HL-60 (cell line): ENCODE measurements at regions not wholly inside any gene's neighbourhood (a gene's known extent, or its start where the extent isn't known, plus 50 kb on each side); places are given as distances from the start of the nearest gene placed in this dataset.

Experiments used
- DNase-seq, 2 experiments: peaks; one replicate each; pipeline ENCODE4 v3.0.0-alpha.2; 2010 to 2020; ENCODE audit warnings: low read depth in 1 of 2, low spot score in 1 of 2
- H3K27ac ChIP-seq: fragments of 250-450 bp; sonication (Bioruptor Pico); replicated peaks from 2 replicates; pipeline ENCODE4 v1.5.1; 2020; ENCODE audit warnings: mild to moderate bottlenecking, moderate library complexity
- H3K27me3 ChIP-seq: fragments of 250-450 bp; sonication (Bioruptor Pico); 2 replicates; pipeline ENCODE4 v1.5.1; 2021; ENCODE audit warnings: mild to moderate bottlenecking, moderate library complexity; ENCODE audit not compliant: insufficient read depth, poor library complexity, severe bottlenecking
- H3K4me3 ChIP-seq: replicated peaks from 2 replicates; pipeline ENCODE4 v1.5.1; 2011; ENCODE audit warnings: mild to moderate bottlenecking, control low read depth, low read length; ENCODE audit not compliant: insufficient read depth
- CTCF ChIP-seq: IDR thresholded peaks from one replicate; pipeline ENCODE4 v1.5.1; 2011; ENCODE audit warnings: low read length, control low read depth, inconsistent platforms; ENCODE audit not compliant: insufficient read depth
- GABPA ChIP-seq: IDR thresholded peaks from 2 replicates; pipeline ENCODE4 v1.6.1; 2012; ENCODE audit warnings: low read depth
- POLR2AphosphoS5 ChIP-seq: IDR thresholded peaks from 2 replicates; pipeline ENCODE4 v1.6.1; 2012; ENCODE audit warnings: low read depth
- REST ChIP-seq: IDR thresholded peaks from 2 replicates; pipeline ENCODE4 v1.6.1; 2012; ENCODE audit warnings: low read depth; ENCODE audit not compliant: insufficient replicate concordance
- SPI1 ChIP-seq: IDR thresholded peaks from 2 replicates; pipeline ENCODE4 v1.6.1; 2012; ENCODE audit warnings: low read depth, mild to moderate bottlenecking, borderline replicate concordance

GRCh38 chrX:145533534-145533933 lies 284.1 kb upstream of the SLITRK2 start:
- no peak for DNase-seq
- no peaks in the 10 kb centered on the region for H3K27me3 ChIP-seq
- H3K27ac ChIP-seq, result no peak overlapping the region
- H3K4me3 ChIP-seq, result no peak overlapping the region
- TF ChIP-seq CTCF (no peak), SPI1 (no peak), POLR2AphosphoS5 (no peak), REST (no peak), GABPA (no peak)

- no peak overlapping the region for H3K4me3 ChIP-seq
- no peak for DNase-seq
- no peak overlapping the region for H3K27ac ChIP-seq
- H3K27me3 ChIP-seq, result no peaks in the 10 kb centered on the region
- TF ChIP-seq GABPA (no peak), SPI1 (no peak), POLR2AphosphoS5 (no peak), REST (no peak), CTCF (no peak)
Observed at GRCh38 chrX:145549496-145549895, 268.1 kb upstream of the SLITRK2 start.

GRCh38 chrX:145552643-145553042 lies 265.0 kb upstream of the SLITRK2 start:
- no peak overlapping the region for H3K4me3 ChIP-seq
- no peak for TF ChIP-seq REST
- TF ChIP-seq SPI1, result no peak
- TF ChIP-seq CTCF, result no peak
- no peak for TF ChIP-seq POLR2AphosphoS5
- no peak for TF ChIP-seq GABPA
- DNase-seq, result no peak
- no peaks in the 10 kb centered on the region for H3K27me3 ChIP-seq
- no peak overlapping the region for H3K27ac ChIP-seq
